Glomerular visceral epithelial cell (primary cell): ENCODE measurements at regions not wholly inside any gene's neighbourhood (a gene's known extent, or its start where the extent isn't known, plus 50 kb on each side); places are given as distances from the start of the nearest gene placed in this dataset.
"Not testable (repeated sequence)": the region's sequence is repeated elsewhere in the genome, so short reads cannot be mapped to it uniquely, and the experiment has no call there.

Source experiments
- DNase-seq: peaks from one replicate; pipeline ENCODE4 v3.0.0-alpha.2; 2016; ENCODE audit errors: extremely low spot score

- no peak for DNase-seq
These were observed 226.5 kb downstream of the GATA3 start for GRCh38 chr10:8280946-8281345.

GRCh38 chr10:8282340-8282739 is 227.9 kb downstream of the GATA3 start:
- no peak for DNase-seq

GRCh38 chr10:8283166-8283905 is 228.8 kb downstream of the GATA3 start:
- no peak for DNase-seq

GRCh38 chr10:8283986-8284385 is 229.5 kb downstream of the GATA3 start:
- DNase-seq = no peak

GRCh38 chr10:8285970-8286369 is 231.5 kb downstream of the GATA3 start:
- DNase-seq = not testable (repeated sequence)

- DNase-seq = no peak
These were observed 234.1 kb downstream of the GATA3 start for GRCh38 chr10:8288600-8288999.

GRCh38 chr10:8289186-8289924 is 234.9 kb downstream of the GATA3 start:
- no peak for DNase-seq

GRCh38 chr10:8294779-8295178 is 240.3 kb downstream of the GATA3 start:
- DNase-seq = no peak

- no peak for DNase-seq
These were observed 240.8 kb downstream of the GATA3 start for GRCh38 chr10:8295311-8295710.

- no peak for DNase-seq
These were observed 241.7 kb downstream of the GATA3 start for GRCh38 chr10:8296090-8296733.

GRCh38 chr10:8296734-8297101 is 242.2 kb downstream of the GATA3 start:
- no peak for DNase-seq

- no peak for DNase-seq
These were observed 242.6 kb downstream of the GATA3 start for GRCh38 chr10:8297107-8297506.

- DNase-seq = no peak
These were observed 243.5 kb downstream of the GATA3 start for GRCh38 chr10:8297959-8298358.

GRCh38 chr10:8298896-8299570 is 244.5 kb downstream of the GATA3 start:
- DNase-seq = no peak

- DNase-seq = no peak
These were observed 246.4 kb downstream of the GATA3 start for GRCh38 chr10:8300925-8301324.

GRCh38 chr10:8301333-8301732 is 246.8 kb downstream of the GATA3 start:
- no peak for DNase-seq

GRCh38 chr10:8301831-8302230 is 247.3 kb downstream of the GATA3 start:
- no peak for DNase-seq

GRCh38 chr10:8302565-8302964 is 248.1 kb downstream of the GATA3 start:
- no peak for DNase-seq

GRCh38 chr10:8304861-8305260 is 250.4 kb downstream of the GATA3 start:
- no peak for DNase-seq

- DNase-seq = no peak
These were observed 251.6 kb downstream of the GATA3 start for GRCh38 chr10:8305876-8306652.

- DNase-seq = no peak
These were observed 252.3 kb downstream of the GATA3 start for GRCh38 chr10:8306685-8307364.
